Ramos (cell line): ENCODE measurements at regions not wholly inside any gene's neighbourhood (a gene's known extent, or its start where the extent isn't known, plus 50 kb on each side); places are given as distances from the start of the nearest gene placed in this dataset.

Experiments used
- in situ Hi-C: fragments of 300-500 bp; cut with MboI; formaldehyde crosslinking; loops from one replicate; pipeline ENCODE4 v1.14.3; 2022; ENCODE audit warnings: low sequenced_read_pairs; ENCODE audit not compliant: unreplicated experiment

GRCh38 chr4:62144431-62144830 lies 944.3 kb downstream of the ADGRL3 start:
- in situ Hi-C loops, result no loop called here

GRCh38 chr4:62135565-62136156 lies 935.5 kb downstream of the ADGRL3 start:
- in situ Hi-C loops, result no loop called here

- in situ Hi-C loops, result no loop called here
Observed at GRCh38 chr4:62133977-62134376, 933.9 kb downstream of the ADGRL3 start.

DNA sequence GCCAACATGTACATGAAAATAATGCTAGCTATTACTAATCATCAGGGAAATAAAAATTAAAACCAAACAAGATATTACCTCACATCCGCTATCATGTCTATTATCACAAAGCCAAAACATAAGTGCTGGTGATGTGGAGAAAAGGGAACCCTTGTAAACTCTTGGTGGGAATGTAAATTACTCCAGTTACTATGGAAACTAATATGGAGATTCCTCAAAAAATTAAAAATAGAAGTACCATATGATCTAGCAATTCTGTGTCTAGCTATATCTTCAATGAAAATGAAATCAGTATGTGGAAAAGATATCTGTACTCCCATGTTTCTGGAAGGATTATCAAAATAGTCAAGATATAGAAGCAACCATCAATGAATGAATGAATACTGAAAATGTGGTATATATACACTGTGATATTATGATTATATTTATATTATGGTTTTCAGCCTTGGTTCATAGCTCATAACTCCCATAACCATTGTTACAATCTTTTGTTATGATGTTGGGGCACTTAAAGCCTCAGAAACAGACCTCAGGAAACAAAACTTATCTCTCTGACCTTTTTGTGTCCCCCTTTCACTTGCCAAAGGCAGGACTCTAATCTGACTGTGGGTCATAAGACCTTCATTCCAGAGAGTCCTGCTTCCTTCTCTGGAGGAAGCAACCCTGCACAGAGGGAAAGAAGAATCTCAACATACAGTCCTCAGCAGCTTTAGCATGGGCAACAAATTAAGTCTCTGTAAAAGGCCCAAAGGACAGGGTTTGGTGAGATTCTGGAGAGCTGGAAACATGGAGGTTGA lies 933.2 kb downstream of the ADGRL3 start:
- in situ Hi-C loops, result no loop called here

DNA sequence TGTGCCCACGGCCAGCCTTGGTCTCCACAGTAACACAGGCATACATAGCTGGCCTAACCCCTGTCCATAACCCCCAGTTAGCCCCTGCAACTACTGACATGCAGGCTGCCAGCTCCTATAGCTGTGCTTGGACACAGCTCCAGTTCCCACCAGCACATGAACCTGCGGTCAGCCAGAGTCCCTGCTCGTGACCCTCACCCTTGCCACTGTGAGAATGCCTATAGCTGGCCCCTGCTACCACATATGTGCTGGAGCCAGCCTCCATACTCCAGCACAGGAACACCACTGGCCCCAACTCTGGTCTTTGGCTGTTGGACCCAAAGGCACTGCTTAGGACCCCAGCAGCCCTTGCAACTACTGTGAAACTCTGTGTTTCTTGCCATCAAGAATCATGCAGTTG lies 930.9 kb downstream of the ADGRL3 start:
- in situ Hi-C loops, result no loop called here

DNA sequence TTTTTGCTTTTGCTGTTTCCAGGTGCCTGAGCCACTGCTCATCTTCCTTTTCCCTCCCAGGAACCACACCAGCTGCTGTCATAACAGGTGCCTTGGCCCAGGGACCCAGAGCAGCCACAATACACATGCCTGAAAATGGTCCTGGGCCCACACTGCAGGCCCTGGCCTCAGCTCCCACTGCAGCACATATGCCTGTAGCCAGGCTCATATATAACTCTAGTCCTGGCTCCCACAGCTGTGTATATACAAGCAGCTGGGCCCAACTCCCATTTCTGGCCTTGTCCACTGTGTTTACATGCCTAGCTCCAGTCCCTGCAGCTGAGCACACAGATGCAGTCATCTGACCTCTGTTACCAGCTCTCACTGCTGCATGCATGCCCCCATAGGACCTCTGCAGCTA lies 930.5 kb downstream of the ADGRL3 start:
- in situ Hi-C loops, result no loop called here

GRCh38 chr4:62130230-62130629 lies 930.1 kb downstream of the ADGRL3 start:
- in situ Hi-C loops, result no loop called here
